NCI-H69 (cell line): ENCODE measurements at regions not wholly inside any gene's neighbourhood (a gene's known extent, or its start where the extent isn't known, plus 50 kb on each side); places are given as distances from the start of the nearest gene placed in this dataset.
A peak's percentile ranks its signal among the peaks of the same experiment; 100 is the strongest.
"Not testable (repeated sequence)": the region's sequence is repeated elsewhere in the genome, so short reads cannot be mapped to it uniquely, and the experiment has no call there.

Experiments used
- DNase-seq: peaks from one replicate; lab custom pipeline; 2025; lab: John Stamatoyannopoulos, UW

DNA sequence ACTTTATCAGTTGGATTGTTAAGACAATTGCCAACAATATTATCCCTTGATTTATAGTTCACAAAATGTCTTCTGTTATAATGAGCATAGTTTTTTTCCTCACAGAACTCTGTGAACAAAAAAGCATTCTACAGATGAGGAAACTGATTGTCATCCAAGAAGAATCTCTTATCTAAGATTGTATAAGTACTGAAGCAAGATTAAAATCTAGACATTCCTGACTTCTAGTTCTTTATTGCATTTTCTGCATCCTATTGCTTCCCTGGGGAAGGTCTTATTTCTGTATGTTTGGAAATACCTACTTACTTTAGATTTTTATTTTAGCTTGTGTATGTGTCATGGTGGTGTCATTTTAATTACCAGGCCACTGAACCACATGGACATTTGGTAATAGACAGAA, 884.9 kb upstream of the WWC1 start:
- DNase-seq, result no peak

GRCh38 chr5:167412556-167412955, 878.9 kb upstream of the WWC1 start:
- no peak for DNase-seq

DNA sequence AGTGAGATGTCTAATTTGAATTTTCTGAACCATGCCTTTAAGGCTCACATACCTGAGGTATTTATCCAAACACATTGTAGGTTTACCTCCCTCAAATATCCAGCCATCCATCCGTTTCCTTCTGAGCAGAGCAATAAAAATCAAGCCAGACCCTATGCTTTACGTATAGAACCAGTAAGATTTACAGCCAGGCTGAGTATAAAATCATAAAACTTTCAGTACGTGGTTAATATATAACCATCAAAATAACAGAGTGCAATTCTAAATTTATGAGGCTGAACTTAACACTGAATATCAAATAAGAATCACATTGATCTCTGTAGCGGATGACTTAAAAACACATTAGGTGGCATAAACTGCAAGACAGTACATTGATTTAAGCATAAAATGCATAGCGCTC, 877.9 kb upstream of the WWC1 start:
- no peak for DNase-seq

DNA sequence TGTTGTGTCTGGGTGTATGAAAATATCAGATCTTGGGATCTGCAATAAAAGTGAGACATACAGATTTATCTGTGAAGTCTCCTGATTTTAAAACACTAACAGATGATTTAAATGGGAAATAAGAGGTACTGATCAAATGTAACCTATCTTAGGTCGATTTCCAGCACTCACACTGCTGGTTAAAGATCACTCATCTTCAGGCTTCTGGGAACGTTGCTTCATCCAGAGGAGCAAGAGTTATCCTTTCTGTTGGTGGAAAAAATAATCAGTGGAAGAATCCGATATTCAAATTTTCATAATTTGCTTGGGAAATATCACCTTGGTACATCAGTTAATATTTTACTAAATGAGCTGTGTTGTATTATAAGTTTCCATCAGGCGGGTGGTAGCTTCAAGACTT, 876.8 kb upstream of the WWC1 start:
- DNase-seq, result no peak

DNA sequence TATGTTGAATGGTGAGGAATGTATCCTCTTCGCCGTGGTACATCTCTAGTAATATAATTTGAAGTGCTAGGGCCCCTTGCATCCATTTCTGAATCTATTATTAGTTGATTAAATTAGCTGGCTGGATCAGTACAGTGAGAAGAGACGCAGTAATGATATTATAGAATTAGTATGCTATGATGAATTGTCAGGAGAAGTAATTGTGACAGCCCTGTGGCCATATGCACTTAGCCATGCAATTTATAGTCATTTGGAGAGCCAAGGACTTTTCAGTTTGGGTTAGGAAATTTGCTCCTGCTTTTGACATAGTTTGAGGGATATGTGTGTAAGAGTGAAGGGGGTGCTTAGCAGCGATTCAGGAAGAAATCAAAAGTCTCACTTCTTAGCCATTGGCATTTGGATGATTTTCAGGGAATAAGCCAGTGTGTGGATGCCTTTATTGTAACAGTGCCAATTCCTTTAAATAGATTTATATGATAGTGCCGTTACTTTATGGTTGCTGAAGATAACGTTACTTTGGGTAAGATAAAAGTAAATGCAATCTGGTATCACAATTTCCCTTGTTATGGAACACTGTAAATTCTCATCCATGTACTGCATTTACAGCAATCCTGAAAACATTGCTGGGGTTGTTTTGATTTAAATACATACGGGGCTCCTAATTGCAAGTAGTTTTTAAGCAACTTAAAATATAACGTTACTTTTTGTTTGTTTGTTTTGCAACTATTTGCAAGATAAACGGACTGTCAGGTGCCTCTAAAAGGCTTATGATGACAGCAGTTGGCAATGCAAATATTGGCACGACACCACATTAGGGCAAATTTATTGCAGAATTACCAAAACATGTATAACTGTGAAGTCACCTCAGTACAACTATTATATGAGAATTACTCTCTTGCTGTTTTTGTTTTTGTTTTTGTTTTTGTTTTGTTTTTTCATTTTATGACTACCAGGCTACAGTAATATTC, 875.4 kb upstream of the WWC1 start:
- no peak for DNase-seq

DNA sequence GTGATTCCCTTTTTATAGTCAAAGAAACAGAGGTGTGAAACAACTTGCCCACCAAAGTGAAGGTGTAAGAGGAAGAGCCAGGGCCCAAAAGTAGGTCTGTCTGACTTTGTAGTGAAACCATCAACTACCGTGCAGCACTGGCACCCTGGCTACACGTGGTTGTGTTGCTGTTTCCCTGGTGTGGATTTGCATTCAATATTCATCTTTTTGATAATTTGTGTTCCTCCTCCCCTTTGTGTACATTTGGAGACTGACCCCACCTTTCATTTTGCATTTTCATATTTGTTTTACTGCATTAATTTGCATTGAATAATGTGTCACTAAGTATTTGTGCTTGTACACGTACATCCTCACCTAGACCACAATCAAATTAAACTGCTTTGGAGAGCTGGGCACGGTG, 873.8 kb upstream of the WWC1 start:
- DNase-seq, result no peak

GRCh38 chr5:167425161-167425560, 866.3 kb upstream of the WWC1 start:
- DNase-seq, result no peak

DNA sequence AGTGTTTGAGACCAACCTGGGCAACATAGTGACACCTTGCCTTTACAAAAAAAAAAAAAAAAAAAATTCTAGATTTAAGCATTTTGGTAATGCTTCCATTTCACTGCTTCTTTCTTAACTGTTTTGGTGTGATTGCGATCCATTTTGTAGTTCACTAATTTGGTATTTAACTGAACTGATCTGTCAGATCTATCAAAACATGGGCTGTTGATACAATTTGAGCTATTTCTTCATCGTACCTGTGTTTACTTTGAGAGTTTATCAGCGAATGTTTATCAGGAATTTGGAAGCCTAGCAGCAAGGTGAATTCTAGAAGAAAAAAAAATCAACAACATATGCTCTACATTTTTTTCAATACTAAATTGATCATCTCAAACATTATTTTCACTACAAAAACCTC, 864.9 kb upstream of the WWC1 start:
- DNase-seq, result no peak

DNA sequence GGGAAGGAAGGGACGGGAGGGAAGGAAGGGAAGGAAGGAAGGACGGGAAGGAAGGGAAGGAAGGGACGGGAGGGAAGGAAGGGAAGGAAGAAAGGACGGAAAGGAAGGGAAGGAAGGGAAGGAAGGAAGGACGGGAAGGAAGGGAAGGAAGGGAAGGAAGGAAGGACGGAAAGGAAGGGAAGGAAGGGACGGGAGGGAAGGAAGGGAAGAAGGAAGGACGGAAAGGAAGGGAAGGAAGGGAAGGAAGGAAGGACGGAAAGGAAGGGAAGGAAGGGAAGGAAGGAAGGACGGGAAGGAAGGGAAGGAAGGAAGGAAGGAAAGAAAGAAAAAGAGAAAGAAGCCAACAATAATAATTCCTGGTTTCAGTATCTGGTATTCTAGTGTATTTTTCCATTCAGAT, 863.8 kb upstream of the WWC1 start:
- DNase-seq, result not testable (repeated sequence)

DNA sequence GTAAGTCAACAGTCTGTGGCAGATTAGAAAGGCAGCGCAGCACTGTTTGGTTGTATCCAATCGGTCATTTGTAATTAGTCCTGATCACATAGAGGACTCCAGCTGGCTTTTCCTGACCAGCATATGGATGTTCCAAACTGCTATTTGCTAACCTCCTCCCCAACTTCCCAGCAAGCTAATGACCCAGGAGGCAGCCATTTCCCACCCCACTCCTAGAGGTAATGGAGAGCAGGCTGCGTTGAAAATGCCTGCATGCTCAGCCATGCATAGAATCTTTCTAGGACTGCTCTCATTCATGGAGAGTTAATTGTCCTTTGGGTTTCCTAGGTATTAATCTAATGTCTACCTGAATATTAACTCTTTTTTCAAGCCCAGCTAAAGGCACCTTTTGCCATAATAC, 850.6 kb upstream of the WWC1 start:
- DNase-seq, result peak; percentile 6

GRCh38 chr5:167442922-167443321, 848.5 kb upstream of the WWC1 start:
- no peak for DNase-seq

GRCh38 chr5:167447466-167448375, 843.7 kb upstream of the WWC1 start:
- DNase-seq, result no peak

DNA sequence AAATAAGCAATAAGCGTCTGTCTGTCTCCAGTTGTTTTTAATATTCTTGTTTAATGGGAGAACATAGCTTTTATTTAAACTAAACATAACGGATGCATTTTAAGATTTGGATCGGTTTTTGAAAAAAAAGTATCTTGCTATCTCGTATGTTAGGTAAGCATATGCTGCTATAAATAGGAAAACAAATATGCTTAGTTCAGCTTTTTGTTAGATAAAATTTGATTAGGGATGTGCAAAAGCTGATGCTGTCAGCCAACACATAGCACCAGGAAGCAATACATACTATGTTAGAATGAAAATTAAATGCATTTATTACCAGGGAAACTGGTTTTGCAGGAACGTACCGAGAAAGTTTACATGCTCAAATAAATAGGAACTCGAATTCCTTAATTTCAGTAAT, 843.1 kb upstream of the WWC1 start:
- no peak for DNase-seq

- DNase-seq, result no peak
Measured at GRCh38 chr5:167451076-167451475, 840.4 kb upstream of the WWC1 start.

DNA sequence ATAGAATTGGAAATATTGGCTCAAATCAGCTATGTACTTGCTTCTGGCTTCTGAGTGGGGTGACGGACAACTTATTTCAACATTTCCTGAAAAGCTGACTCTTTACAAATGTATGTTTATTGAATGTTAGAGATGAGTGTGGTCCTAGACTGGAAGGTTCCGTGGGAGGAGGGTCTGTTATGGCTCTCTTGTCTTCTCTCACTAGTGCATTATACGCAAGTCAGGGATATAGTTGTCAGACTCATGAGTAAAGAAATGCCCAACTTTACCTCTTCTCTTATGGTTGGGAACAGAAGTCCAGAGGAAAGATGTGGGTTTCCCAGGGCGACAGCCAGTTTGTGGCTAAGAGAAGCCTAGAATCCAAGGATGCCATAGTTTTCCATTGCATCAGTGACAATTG, 839.3 kb upstream of the WWC1 start:
- DNase-seq, result no peak

DNA sequence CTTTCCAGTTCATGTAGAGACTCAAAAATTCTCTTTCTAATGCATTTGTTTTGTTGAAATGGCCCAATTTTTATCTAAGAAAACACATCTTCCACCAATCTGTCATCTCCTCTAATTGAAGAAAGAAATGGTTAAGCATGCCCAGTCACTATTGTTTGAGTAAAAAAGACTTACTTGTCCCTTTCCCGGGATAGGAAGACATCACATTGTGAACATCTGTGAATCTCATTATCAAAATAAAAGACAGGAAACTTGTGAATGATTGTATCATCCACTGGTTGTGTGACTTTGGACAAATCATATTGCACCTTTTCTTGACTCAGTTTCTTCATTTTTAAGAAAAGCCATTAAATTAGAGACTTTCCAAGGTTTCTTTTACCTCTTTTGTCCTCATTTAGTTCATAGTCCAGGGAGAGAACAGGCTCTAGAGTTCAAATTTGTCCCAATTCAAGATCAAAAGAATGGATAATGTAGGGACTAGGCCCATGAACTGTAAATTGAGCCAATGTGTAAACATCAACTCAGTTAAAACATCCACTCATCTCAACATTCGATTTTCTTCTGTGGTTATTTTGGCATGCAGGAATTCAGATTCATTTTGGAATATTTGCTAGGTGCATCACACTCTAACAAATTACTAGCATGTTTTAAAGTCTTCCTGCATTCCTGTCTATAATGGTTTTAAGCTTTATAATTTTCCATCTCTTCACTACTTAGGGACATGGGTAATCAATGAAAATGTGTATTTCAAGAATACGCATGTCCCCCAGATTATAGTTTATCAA, 838.0 kb upstream of the WWC1 start:
- no peak for DNase-seq

DNA sequence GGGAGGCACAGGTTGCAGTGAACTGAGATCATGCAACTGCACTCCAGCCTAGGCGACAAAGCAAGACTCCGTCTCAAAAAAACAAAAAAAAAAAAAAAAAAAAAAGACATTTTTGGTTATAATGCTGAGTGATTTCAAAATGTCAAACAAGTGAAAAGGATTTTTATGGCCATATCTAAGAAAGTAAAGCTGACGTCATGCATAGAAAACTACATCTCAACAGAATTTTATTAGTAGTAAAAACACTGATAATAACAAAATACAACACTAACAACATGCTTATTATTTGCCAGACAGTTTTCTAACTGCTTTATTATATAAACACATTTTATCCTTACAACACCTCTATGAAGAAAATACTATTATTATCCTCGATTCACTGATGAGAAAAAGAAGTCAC, 833.0 kb upstream of the WWC1 start:
- no peak for DNase-seq

DNA sequence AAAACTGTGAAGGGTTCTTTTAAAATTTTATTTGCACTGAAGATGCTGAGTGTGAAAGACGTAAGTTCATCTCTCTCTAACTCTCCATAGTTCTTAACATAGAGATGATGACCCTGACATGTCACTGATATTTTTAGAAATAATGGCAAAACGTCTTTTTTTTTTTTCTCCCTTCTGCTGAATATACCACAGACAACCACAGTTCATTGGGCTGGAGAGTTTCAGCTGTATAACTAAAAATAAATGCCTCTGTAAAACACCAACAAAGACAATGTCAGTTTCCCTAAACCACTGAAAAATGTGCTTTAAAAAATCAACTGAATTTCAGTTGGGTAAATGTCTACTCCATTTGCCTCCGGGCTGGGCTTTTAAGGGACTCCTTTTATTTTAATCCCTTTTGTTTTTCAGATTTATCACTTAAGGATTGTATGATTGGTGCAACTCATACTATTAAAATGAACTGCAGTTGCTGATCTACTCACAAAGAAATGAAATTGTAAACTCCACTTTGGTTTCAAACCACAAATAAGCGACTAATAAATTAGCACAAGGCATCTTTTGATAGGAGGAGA, 830.9 kb upstream of the WWC1 start:
- no peak for DNase-seq

DNA sequence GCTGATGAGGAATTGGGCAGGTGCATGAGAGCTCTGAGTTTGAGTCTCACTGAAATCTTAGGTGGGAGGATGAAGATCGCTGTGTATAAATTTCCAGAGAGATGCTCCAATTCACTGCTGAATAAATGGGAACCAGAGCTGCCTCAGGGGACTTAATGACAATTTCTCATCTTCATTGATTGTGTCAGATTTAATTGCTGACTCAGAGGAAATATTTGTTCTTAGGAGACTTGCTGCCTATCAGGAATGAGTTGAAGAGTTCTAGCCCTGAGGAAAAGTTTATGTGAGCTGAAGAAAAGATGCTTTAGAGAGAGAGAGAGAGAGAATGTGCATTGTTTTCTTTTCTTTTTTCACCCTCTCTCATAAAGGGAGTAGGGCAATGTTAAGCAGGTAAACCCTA, 827.5 kb upstream of the WWC1 start:
- no peak for DNase-seq

DNA sequence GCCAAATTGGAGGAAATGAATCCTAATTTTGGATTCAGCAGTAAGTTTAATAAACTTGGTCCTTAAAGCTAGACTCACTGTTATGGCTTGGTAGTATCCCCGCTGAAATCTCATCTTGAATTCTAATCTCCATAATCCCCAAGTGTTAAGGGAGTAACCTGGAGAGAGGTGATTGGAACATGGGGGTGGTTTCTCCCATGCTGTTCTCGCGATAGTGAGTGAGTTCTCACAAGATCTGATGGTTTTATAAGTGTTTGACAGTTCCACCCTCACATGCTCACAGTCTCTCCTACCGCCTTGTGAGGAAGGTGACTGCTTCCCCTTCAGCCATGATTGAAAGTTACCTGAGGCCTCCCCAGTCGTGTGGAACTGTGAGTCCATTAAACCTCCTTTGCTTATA, 824.5 kb upstream of the WWC1 start:
- DNase-seq, result no peak

DNA sequence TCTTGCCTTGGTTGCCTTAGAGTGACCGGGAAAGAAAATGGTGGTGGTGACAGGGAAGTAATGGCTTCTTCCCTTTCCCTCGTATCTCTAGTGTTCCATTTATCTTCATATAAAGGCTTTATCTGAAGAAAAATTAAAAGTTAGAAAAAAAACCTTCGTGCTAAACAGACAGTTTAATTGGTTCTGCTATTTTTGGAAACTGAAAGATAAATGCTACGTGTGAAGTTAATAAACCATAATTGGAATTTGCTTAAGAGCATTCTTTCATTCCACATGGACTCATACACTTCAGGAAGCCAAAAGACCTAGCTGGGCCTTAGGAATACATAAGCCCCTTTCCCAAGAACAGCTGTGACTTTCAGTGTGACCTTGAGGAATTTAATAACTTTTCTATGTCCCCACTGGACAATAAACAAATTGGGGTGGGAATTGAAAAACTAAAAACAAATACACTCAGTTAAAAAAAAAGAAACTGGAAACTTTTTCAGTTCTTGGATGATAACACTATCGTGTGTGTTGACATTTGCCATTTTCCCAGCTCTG, 818.8 kb upstream of the WWC1 start:
- no peak for DNase-seq

DNA sequence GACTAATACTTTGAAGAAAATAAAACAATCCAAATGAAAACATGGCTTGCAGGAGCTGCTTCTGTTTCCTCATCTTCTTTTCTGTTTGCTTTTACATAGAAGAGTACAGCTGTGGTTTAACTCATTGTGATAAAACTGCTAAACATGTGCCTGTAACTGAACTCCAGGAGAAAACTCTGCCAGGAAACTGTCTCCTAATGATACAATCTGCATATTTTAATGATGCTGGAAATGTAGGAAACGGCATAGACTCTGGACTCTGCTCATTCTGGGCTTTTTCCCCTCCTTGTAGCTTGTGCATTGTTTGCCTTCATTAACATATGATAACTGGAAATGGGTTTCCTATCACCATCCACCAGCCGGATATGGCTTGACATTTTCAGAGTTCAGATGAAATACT, 813.3 kb upstream of the WWC1 start:
- no peak for DNase-seq
